ENCODE measurements at regions not wholly inside any gene's neighbourhood (a gene's known extent, or its start where the extent isn't known, plus 50 kb on each side); places are given as distances from the start of the nearest gene placed in this dataset.
"Not testable (repeated sequence)": the region's sequence is repeated elsewhere in the genome, so short reads cannot be mapped to it uniquely, and the experiment has no call there.

GRCh38 chr2:63740943-63741342 is 100.8 kb upstream of the UGP2 start:
- H3K4me3 ChIP-seq: no peak overlapping the region
- no peak overlapping the region for H3K27ac ChIP-seq
- no peaks in the 10 kb centered on the region for H3K9me3 ChIP-seq
- no peaks in the 10 kb centered on the region for H3K36me3 ChIP-seq
- TF ChIP-seq POLR2A (IDR thresholded peaks at IDR 0.05) (no peak), CTCF (IDR thresholded peaks at IDR 0.05) (no peak)
- H3K27me3 ChIP-seq: no peaks in the 10 kb centered on the region
- no peak for DNase-seq
- no peaks in the 10 kb centered on the region for H3K4me1 ChIP-seq

GRCh38 chr2:63741884-63742579 is 99.7 kb upstream of the UGP2 start:
- H3K27me3 ChIP-seq: no peaks in the 10 kb centered on the region
- no peaks in the 10 kb centered on the region for H3K36me3 ChIP-seq
- H3K4me3 ChIP-seq: no peak overlapping the region
- H3K9me3 ChIP-seq: no peaks in the 10 kb centered on the region
- TF ChIP-seq POLR2A (IDR thresholded peaks at IDR 0.05) (no peak), CTCF (IDR thresholded peaks at IDR 0.05) (no peak)
- no peak for DNase-seq
- H3K4me1 ChIP-seq: no peaks in the 10 kb centered on the region
- H3K27ac ChIP-seq: no peak overlapping the region

GRCh38 chr2:63742580-63742976 is 99.1 kb upstream of the UGP2 start:
- no peak overlapping the region for H3K27ac ChIP-seq
- TF ChIP-seq CTCF (IDR thresholded peaks at IDR 0.05): no peak
- TF ChIP-seq POLR2A (IDR thresholded peaks at IDR 0.05): no peak
- no peaks in the 10 kb centered on the region for H3K4me1 ChIP-seq
- H3K27me3 ChIP-seq: no peaks in the 10 kb centered on the region
- DNase-seq: no peak
- H3K36me3 ChIP-seq: no peaks in the 10 kb centered on the region
- no peak overlapping the region for H3K4me3 ChIP-seq
- no peaks in the 10 kb centered on the region for H3K9me3 ChIP-seq

GRCh38 chr2:63743170-63743981 is 98.3 kb upstream of the UGP2 start:
- Histone ChIP-seq H3K27me3 (no peaks in the 10 kb centered on the region), H3K27ac (no peak overlapping the region), H3K4me3 (no peak overlapping the region), H3K36me3 (no peaks in the 10 kb centered on the region), H3K4me1 (no peaks in the 10 kb centered on the region), H3K9me3 (no peaks in the 10 kb centered on the region)
- no peak for TF ChIP-seq POLR2A (IDR thresholded peaks at IDR 0.05)
- no peak for TF ChIP-seq CTCF (IDR thresholded peaks at IDR 0.05)
- no peak for DNase-seq

- Histone ChIP-seq H3K4me1 (no peaks in the 10 kb centered on the region), H3K27ac (no peak overlapping the region), H3K9me3 (no peaks in the 10 kb centered on the region), H3K27me3 (no peaks in the 10 kb centered on the region), H3K4me3 (no peak overlapping the region), H3K36me3 (no peaks in the 10 kb centered on the region)
- TF ChIP-seq POLR2A (IDR thresholded peaks at IDR 0.05) (no peak), CTCF (IDR thresholded peaks at IDR 0.05) (no peak)
- no peak for DNase-seq
Measured at GRCh38 chr2:63743982-63744966, 97.4 kb upstream of the UGP2 start.

GRCh38 chr2:63746548-63746947 is 95.1 kb upstream of the UGP2 start:
- not testable (repeated sequence) for H3K27me3 ChIP-seq, H3K4me1 ChIP-seq, H3K27ac ChIP-seq, H3K36me3 ChIP-seq, DNase-seq, H3K9me3 ChIP-seq, H3K4me3 ChIP-seq

Measured in Peyer's patch (tissue), 4 donors.